Mammary epithelial cell (primary cell): ENCODE measurements at regions not wholly inside any gene's neighbourhood (a gene's known extent, or its start where the extent isn't known, plus 50 kb on each side); places are given as distances from the start of the nearest gene placed in this dataset.

Experiments
- EZH2 ChIP-seq: IDR thresholded peaks from 2 replicates; pipeline ENCODE4 v1.6.1; 2012; ENCODE audit warnings: low read length, inconsistent platforms, borderline replicate concordance
- TF ChIP-seq, protein P1 (sequence below), 2 donors: IDR thresholded peaks in 1 of 2; conservative IDR thresholded peaks in 1 of 2; 2 replicates each; pipeline ENCODE4 v1.5.1; 2011 to 2012; ENCODE audit warnings: inconsistent platforms in 2 of 2, low read length in 2 of 2, mild to moderate bottlenecking in 2 of 2, control low read depth in 1 of 2, low read depth in 1 of 2; ENCODE audit not compliant: insufficient read depth in 1 of 2; ENCODE audit errors: extremely low read depth in 1 of 2

DNA sequence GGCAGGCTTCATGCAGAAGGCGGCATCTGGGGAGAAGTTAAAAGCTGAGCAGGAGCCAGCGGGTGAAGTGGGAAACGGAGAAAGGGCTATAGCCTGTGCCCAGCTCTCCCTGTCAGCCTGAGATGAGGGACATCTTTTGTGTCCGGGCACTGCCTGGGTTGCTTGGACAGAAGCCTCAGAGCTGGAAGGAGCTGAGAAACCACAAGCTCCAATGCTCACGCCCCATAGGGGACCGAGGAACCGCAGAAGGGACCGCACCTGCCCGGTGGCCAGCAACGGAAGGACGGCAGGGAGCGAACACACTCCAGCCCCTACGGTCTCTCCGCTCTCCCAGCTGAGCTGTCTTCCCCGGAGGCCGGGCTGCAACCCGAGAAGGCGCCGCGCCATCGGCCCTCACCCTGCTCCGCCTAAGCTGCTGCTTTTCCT is 175.8 kb downstream of the NPIPB11 start:
- TF ChIP-seq, protein P1, sequence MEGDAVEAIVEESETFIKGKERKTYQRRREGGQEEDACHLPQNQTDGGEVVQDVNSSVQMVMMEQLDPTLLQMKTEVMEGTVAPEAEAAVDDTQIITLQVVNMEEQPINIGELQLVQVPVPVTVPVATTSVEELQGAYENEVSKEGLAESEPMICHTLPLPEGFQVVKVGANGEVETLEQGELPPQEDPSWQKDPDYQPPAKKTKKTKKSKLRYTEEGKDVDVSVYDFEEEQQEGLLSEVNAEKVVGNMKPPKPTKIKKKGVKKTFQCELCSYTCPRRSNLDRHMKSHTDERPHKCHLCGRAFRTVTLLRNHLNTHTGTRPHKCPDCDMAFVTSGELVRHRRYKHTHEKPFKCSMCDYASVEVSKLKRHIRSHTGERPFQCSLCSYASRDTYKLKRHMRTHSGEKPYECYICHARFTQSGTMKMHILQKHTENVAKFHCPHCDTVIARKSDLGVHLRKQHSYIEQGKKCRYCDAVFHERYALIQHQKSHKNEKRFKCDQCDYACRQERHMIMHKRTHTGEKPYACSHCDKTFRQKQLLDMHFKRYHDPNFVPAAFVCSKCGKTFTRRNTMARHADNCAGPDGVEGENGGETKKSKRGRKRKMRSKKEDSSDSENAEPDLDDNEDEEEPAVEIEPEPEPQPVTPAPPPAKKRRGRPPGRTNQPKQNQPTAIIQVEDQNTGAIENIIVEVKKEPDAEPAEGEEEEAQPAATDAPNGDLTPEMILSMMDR (conservative IDR thresholded peaks at IDR 0.05 in 1 of 2, IDR thresholded peaks at IDR 0.05 in 1 of 2; ENCODE audit: extremely low read depth in 1 of 2, insufficient read depth in 1 of 2, low read depth in 1 of 2, low read length in 2 of 2) = no peak
- no peak for TF ChIP-seq EZH2
